Middle frontal gyrus (tissue), 1 donor: ENCODE measurements at regions not wholly inside any gene's neighbourhood (a gene's known extent, or its start where the extent isn't known, plus 50 kb on each side); places are given as distances from the start of the nearest gene placed in this dataset.

Experiments
- DNase-seq: peaks from one replicate; pipeline ENCODE4 v3.0.0-alpha.2; 2015; ENCODE audit warnings: low spot score; ENCODE audit errors: extremely low spot score

DNA sequence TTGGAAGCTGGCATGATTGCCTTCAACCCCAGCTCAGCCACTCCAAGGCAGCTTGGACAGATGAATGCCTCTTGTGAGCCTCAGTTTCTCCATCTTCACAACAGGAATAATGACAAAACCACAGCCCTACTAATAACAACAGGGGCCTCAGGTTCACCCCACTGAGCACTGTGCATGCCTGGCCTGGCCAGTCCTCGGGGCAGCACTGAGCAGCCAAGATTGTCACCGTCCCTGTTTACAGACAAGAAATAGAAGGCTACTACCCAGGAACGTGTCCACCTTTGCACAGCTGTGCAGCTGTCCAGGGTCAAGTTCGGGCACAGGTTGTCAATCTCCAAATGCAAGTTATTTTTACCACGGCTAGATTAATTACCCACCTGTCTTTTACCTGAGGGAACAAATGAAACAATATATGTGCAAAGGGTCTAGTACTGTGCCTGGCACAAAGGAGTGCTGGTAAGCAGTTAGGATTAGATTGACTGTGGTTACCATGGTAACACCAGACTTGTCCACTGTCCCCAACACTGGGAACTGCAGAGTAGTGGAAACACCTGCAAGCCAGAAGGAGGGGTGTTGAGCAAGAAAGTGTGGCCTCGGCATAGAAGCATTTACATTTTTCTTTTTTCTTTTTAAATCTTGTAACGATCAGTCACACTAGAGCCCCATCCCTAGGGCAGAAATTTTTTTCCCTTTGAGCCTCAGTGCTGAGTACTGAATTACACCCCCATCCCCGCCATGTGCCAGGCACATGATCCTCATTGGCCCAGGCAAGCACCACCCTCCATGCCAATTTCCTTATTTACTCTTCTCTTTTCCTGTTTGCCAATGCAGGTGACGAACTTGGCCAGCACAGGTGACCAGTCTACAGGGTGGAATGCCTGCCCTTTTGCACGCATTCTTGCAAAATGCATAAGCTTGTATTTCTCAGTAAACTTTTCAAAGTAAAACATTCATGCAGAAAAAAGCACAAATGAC, 66.3 kb upstream of the SLC6A6 start:
- no peak for DNase-seq

- DNase-seq = no peak
Observed at GRCh38 chr3:14336749-14337598, 65.4 kb upstream of the SLC6A6 start.

DNA sequence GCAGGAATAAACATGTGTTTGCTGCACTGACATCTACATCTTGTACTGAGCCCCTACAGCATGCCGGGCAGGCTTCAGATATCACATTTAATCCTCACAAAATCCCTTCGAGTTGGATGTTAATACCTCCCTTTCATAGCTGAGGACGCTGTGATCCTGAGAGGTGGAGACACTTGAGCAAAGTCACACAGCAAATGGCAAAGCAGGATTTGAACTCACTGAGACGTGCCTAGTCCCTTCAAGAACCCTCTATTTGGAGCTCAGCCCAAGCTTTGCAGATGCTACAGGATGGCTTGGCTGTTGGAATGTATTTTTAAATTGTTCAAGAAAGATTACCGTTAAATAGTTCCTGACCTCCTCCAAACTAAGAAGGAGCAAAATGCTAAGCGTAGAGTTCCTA, 64.6 kb upstream of the SLC6A6 start:
- DNase-seq = no peak

DNA sequence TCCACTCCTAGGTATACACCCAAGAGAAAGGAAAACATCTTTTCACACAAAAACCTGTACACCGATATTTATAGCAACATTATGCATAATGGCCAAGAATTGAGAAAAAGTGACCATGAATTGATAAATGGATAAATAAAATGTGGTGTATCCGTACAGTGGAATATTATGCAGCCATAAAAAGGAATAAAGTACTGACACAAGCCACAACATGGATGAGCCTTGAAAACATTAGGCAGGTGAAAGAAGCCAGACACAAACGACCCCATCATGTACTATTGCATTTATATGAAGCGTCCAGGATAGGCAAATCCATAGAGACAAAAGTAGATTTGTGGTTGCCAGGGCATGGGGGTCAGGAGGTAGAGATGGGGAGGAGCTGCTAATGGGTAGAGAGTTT, 64.2 kb upstream of the SLC6A6 start:
- DNase-seq = no peak

DNA sequence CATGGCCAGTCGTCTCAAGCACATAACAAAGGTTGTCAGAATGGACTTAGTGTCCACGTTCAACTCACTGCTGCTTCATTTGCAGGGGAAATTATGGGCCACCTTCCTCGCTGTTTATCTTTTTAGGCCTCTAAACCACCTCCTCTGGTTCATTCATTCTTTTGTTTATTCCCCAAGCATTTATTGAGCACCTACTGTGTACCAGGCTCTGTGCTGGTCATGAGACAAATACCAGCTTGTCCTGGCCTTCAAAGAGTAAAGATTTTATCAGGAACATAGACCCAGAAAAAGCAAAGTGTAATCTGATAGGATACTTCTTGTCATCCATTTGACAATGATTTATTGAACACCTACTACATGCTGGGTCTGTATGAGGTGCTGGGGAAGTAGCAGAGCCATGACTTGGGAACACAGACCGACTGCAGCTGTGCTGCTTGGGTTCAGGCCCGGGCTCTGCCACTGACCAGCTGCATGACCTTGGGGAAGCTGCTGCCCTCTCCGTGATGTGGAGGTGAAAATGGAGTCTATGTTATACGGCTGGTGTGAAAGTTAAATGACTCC, 63.4 kb upstream of the SLC6A6 start:
- DNase-seq = no peak

DNA sequence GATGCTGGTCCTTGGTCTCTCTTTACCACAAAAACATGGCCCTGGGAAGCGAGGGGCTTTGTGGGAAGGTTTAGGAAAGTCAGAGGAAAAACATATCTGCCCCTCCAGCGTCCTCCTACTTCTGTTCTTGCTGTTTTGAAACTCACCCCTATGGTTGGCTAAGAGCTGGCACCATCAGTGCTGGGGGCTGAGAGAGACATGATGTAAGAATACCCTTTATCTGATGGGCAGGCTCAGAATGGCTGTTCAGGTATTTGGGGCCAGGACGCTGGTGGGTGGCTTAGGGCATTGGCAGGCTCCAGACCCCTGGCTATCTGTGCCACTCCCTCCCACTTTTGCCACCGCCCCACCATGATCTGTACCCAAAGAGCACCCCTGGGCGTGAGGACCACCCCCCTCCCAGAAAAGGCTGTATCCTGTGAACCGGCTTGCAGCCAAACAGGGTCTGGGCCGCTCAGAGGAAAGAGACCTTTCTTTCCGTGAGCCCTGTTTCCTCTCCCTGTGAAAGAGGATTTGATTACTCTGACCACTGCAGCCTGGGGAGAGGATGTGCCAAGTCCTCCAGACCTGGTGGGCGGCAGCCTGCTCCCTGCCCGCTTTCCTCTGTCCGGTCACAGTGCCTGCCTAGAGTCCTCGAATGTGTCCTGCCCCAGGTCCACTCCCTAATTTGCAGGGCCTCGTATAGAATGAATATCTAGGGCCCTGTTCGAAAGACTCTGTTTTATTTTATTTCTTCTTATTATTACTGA, 61.3 kb upstream of the SLC6A6 start:
- DNase-seq = no peak

DNA sequence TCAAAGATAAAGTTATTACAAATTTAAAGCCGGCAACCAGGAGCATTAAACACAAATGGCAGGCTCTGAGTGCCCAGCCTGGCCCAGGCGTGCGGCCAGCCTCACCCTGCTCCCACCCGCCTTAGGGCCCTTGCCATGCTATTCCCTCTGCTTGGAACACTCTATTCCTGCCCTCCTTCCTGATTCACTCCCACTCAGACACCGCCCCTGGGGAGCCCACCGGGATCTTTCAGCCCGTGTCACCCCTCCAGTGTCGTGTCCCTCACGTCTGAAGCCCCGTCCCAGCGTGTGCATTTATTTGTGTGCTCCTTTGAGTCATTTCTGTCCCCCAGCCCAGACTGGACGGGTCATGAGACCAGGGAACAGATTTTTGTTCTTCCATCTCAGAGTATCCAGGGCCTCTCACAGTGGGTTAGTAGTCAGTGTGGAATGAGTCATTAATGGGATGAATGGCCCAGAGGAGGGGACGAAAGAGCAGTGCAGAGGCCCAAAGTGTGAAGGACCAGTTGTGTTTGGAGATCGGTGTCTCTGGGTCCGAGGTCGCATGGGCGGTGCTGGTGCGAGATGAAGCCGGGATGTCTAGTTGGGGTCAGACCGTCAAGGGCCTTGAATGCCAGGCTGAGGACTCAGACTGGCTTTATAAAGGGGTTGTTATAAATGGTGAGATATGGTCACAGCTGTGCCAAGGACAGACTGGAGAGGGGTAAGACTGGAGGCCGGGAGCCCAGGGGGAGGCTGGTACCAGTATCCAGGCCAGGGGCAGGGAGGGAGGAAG, 58.9 kb upstream of the SLC6A6 start:
- no peak for DNase-seq

- no peak for DNase-seq
Observed at GRCh38 chr3:14344351-14344750, 58.1 kb upstream of the SLC6A6 start.

GRCh38 chr3:14345496-14346150, 56.8 kb upstream of the SLC6A6 start:
- DNase-seq = no peak

GRCh38 chr3:14346191-14346590, 56.2 kb upstream of the SLC6A6 start:
- DNase-seq = no peak

- DNase-seq = no peak
Observed at GRCh38 chr3:14346642-14347041, 55.8 kb upstream of the SLC6A6 start.

DNA sequence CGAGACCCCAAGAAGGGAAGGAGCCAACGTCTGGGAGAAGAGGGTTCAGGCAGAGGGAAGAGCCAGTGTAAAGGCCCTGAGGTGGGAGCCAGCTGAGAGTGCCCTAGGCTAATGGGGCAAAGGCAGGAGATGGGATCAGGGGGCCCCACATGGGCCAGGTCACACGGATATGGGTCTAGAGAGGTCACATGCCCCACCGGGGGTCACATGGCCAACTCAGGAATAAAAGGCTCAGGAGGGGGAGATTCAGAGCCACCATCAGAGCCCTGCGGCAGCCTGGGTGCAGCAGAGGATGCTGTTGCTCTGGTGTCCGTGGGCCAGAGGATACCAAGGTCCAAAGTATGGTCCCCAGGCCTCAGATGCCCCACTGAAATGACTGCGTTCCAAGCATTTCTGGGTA, 55.3 kb upstream of the SLC6A6 start:
- no peak for DNase-seq

DNA sequence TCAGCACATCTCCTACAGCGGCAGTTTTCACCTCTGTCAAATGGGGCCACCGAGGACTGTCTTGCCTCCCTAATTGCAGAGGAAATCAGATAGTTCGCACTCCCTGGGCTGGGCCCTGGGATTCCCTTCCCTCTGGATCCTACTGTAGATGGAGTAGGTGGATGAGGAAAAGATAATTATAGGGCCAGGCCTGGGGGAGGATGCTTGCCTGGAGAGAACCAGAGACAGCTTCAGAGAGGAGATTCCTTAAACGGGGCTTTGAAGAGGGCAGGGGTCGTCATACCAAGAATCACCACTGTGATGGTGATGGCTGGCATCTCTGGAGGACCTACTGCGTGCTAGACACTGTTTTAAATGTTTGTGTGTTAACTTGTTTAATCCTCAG, 50.8 kb upstream of the SLC6A6 start:
- no peak for DNase-seq

GRCh38 chr3:14352002-14352627, 50.3 kb upstream of the SLC6A6 start:
- peak; percentile 18 for DNase-seq
